Neural cell (in vitro differentiated cells): ENCODE measurements at regions not wholly inside any gene's neighbourhood (a gene's known extent, or its start where the extent isn't known, plus 50 kb on each side); places are given as distances from the start of the nearest gene placed in this dataset.

Source experiments
- H2AFZ ChIP-seq: fragments of 200-600, 300-800 bp; sonication (generic), shearing (Covaris generic); 2 replicates; pipeline ENCODE4 v1.6.0; 2014; ENCODE audit warnings: low read depth, mild to moderate bottlenecking, antibody characterized with exemption, low read length, moderate library complexity
- H3F3A ChIP-seq: fragments of 200-600 bp; shearing (Covaris generic); 2 replicates; pipeline ENCODE4 v1.6.1; 2016; ENCODE audit warnings: mild to moderate bottlenecking, moderate library complexity, mixed read lengths, antibody characterized with exemption, low read length; ENCODE audit not compliant: insufficient read depth, poor library complexity, severe bottlenecking
- H3K27ac ChIP-seq: fragments of 200-600, 300-800 bp; sonication (generic), shearing (Covaris generic); 2 replicates; pipeline ENCODE4 v1.5.1; 2014; ENCODE audit warnings: mild to moderate bottlenecking, low read length, moderate library complexity
- H3K27me3 ChIP-seq: fragments of 300-800, 200-600 bp; sonication (generic), shearing (Covaris generic); 2 replicates; pipeline ENCODE4 v1.6.0; 2014; ENCODE audit warnings: mild to moderate bottlenecking, low read depth, low read length, moderate library complexity; ENCODE audit not compliant: insufficient read depth
- H3K36me3 ChIP-seq: fragments of 300-800, 200-600 bp; sonication (generic), shearing (Covaris generic); 2 replicates; pipeline ENCODE4 v1.5.1; 2014; ENCODE audit warnings: mild to moderate bottlenecking, antibody characterized with exemption, low read length, moderate library complexity; ENCODE audit not compliant: insufficient read depth
- H3K4me2 ChIP-seq: fragments of 300-800, 200-600 bp; sonication (generic), shearing (Covaris generic); 2 replicates; pipeline ENCODE4 v1.6.0; 2014; ENCODE audit warnings: mild to moderate bottlenecking, low read length
- H3K4me3 ChIP-seq: fragments of 300-800, 200-600 bp; sonication (generic), shearing (Covaris generic); 2 replicates; pipeline ENCODE4 v1.5.1; 2014; ENCODE audit warnings: mild to moderate bottlenecking, low read length, moderate library complexity
- H3K79me2 ChIP-seq: fragments of 200-600 bp; shearing (Covaris generic); replicated peaks from 2 replicates; pipeline ENCODE4 v1.6.0; 2014; ENCODE audit warnings: mild to moderate bottlenecking, low read length, moderate library complexity; ENCODE audit not compliant: insufficient read depth
- H3K9ac ChIP-seq: fragments of 300-800, 200-600 bp; sonication (generic), shearing (Covaris generic); 2 replicates; pipeline ENCODE4 v1.6.1; 2016; ENCODE audit warnings: mild to moderate bottlenecking, low read length, mixed read lengths
- H3K9me2 ChIP-seq: fragments of 200-600 bp; shearing (Covaris generic); 2 replicates; pipeline ENCODE4 v1.6.1; 2016; ENCODE audit warnings: mild to moderate bottlenecking, low read length, mixed read lengths; ENCODE audit not compliant: insufficient read depth
- H3K9me3 ChIP-seq: fragments of 200-600, 300-800 bp; sonication (generic), shearing (Covaris generic); 2 replicates; pipeline ENCODE4 v1.6.1; 2016; ENCODE audit warnings: mild to moderate bottlenecking, mixed run types, low read length, moderate library complexity, mixed read lengths
- H4K20me1 ChIP-seq: fragments of 200-600 bp; shearing (Covaris generic); 2 replicates; pipeline ENCODE4 v1.6.1; 2016; ENCODE audit warnings: mild to moderate bottlenecking, mixed run types; ENCODE audit not compliant: insufficient read depth
- EP300 ChIP-seq: fragments of 450-650 bp; conservative IDR thresholded peaks from 2 replicates; pipeline ENCODE4 v1.6.1; 2014; ENCODE audit warnings: antibody characterized with exemption, mild to moderate bottlenecking, moderate library complexity; ENCODE audit not compliant: poor library complexity, severe bottlenecking
- EZH2 ChIP-seq: fragments of 200-600, 300-800 bp; shearing (Covaris generic), sonication (generic); IDR thresholded peaks from 2 replicates; pipeline ENCODE4 v1.6.1; 2014; ENCODE audit warnings: antibody characterized with exemption, low read length, borderline replicate concordance, mild to moderate bottlenecking; ENCODE audit not compliant: insufficient read depth, poor library complexity, severe bottlenecking
- MXI1 ChIP-seq: fragments of 450-650 bp; conservative IDR thresholded peaks from 2 replicates; pipeline ENCODE4 v1.6.1; 2014; ENCODE audit warnings: antibody characterized with exemption, mild to moderate bottlenecking; ENCODE audit not compliant: poor library complexity, severe bottlenecking
- POLR2AphosphoS5 ChIP-seq: IDR thresholded peaks from 2 replicates; pipeline ENCODE4 v1.6.1; 2012
- RAD21 ChIP-seq: fragments of 450-650 bp; conservative IDR thresholded peaks from 2 replicates; pipeline ENCODE4 v1.6.1; 2014; ENCODE audit warnings: antibody characterized with exemption, mild to moderate bottlenecking, moderate library complexity
- SMC3 ChIP-seq: fragments of 450-650 bp; conservative IDR thresholded peaks from 2 replicates; pipeline ENCODE4 v1.6.1; 2014; ENCODE audit warnings: antibody characterized with exemption, mild to moderate bottlenecking, moderate library complexity; ENCODE audit not compliant: poor library complexity
- TAF1 ChIP-seq: IDR thresholded peaks from 2 replicates; pipeline ENCODE4 v1.6.1; 2012; ENCODE audit warnings: low read depth
- TF ChIP-seq, protein P1 (sequence below): fragments of 450-650 bp; IDR thresholded peaks from 2 replicates; pipeline ENCODE4 v1.5.1; 2014; ENCODE audit warnings: antibody characterized with exemption, mild to moderate bottlenecking, moderate library complexity; ENCODE audit not compliant: poor library complexity, severe bottlenecking
- TF ChIP-seq, protein P2 (sequence below): IDR thresholded peaks from 2 replicates; pipeline ENCODE4 v1.6.1; 2012; ENCODE audit warnings: borderline replicate concordance

DNA sequence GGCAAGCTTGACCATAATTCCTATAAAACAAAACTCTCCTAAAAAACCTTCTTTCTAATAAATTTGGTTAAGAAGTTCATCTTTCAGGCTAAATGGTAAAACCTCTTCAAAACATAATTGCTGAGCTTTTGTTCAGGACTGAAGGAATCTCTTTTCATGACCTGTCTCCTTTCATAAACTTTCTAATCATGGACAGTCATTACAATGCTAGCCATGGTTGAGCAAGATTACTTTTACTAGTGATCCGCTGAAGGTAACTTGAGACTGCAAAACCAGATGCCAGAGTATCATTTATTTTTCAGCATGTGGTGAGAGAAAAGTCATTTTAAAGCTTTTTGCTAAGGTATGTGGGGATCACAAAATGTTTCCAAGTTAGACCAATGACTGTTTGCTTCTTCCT, 186.4 kb upstream of the RHOBTB1 start:
- Histone ChIP-seq H3K27me3 (no peaks in the 10 kb centered on the region), H3K27ac (no peak overlapping the region), H3K79me2 (no peaks in the 10 kb centered on the region), H2AFZ (no peak overlapping the region), H3K4me2 (no peak overlapping the region), H3K4me3 (no peak overlapping the region), H3K9me3 (peaks cover 4% of the 10 kb centered on the region), H4K20me1 (no peaks in the 10 kb centered on the region), H3K9ac (no peak overlapping the region), H3K9me2 (no peaks in the 10 kb centered on the region), H3F3A (no peaks in the 10 kb centered on the region), H3K36me3 (no peaks in the 10 kb centered on the region)
- TF ChIP-seq, protein P1, sequence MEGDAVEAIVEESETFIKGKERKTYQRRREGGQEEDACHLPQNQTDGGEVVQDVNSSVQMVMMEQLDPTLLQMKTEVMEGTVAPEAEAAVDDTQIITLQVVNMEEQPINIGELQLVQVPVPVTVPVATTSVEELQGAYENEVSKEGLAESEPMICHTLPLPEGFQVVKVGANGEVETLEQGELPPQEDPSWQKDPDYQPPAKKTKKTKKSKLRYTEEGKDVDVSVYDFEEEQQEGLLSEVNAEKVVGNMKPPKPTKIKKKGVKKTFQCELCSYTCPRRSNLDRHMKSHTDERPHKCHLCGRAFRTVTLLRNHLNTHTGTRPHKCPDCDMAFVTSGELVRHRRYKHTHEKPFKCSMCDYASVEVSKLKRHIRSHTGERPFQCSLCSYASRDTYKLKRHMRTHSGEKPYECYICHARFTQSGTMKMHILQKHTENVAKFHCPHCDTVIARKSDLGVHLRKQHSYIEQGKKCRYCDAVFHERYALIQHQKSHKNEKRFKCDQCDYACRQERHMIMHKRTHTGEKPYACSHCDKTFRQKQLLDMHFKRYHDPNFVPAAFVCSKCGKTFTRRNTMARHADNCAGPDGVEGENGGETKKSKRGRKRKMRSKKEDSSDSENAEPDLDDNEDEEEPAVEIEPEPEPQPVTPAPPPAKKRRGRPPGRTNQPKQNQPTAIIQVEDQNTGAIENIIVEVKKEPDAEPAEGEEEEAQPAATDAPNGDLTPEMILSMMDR: no peak
- TF ChIP-seq EZH2: no peak
- TF ChIP-seq SMC3: no peak
- TF ChIP-seq POLR2AphosphoS5: no peak
- TF ChIP-seq, protein P2, sequence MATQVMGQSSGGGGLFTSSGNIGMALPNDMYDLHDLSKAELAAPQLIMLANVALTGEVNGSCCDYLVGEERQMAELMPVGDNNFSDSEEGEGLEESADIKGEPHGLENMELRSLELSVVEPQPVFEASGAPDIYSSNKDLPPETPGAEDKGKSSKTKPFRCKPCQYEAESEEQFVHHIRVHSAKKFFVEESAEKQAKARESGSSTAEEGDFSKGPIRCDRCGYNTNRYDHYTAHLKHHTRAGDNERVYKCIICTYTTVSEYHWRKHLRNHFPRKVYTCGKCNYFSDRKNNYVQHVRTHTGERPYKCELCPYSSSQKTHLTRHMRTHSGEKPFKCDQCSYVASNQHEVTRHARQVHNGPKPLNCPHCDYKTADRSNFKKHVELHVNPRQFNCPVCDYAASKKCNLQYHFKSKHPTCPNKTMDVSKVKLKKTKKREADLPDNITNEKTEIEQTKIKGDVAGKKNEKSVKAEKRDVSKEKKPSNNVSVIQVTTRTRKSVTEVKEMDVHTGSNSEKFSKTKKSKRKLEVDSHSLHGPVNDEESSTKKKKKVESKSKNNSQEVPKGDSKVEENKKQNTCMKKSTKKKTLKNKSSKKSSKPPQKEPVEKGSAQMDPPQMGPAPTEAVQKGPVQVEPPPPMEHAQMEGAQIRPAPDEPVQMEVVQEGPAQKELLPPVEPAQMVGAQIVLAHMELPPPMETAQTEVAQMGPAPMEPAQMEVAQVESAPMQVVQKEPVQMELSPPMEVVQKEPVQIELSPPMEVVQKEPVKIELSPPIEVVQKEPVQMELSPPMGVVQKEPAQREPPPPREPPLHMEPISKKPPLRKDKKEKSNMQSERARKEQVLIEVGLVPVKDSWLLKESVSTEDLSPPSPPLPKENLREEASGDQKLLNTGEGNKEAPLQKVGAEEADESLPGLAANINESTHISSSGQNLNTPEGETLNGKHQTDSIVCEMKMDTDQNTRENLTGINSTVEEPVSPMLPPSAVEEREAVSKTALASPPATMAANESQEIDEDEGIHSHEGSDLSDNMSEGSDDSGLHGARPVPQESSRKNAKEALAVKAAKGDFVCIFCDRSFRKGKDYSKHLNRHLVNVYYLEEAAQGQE: no peak

DNA sequence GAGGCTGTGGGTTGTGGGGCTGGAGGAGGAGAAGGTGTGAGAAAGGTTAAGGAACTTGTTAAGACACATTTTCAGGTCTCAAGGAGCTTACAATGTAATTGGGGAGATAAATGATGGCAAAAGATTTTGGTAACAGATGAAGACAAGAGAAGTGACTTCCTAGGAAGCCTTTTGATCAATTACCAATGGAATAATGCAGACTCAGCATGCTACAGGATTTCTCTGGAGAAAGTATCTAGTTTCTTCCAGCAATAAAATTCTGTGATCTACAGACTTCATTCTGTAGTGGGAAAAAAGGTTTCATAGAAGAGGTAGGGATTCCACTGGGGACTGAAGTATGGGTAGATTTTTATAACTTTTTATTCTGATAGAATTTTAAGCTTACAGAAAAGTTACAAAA, 184.2 kb upstream of the RHOBTB1 start:
- Histone ChIP-seq H3K27ac (no peak overlapping the region), H4K20me1 (no peaks in the 10 kb centered on the region), H3F3A (no peaks in the 10 kb centered on the region), H3K9ac (no peak overlapping the region), H2AFZ (no peak overlapping the region), H3K36me3 (no peaks in the 10 kb centered on the region), H3K9me3 (peaks cover 4% of the 10 kb centered on the region), H3K4me2 (no peak overlapping the region), H3K9me2 (no peaks in the 10 kb centered on the region), H3K27me3 (no peaks in the 10 kb centered on the region), H3K4me3 (no peak overlapping the region), H3K79me2 (no peaks in the 10 kb centered on the region)
- TF ChIP-seq POLR2AphosphoS5: no peak
- TF ChIP-seq, protein P2: no peak
- TF ChIP-seq SMC3: no peak
- TF ChIP-seq TAF1: no peak
- no peak for TF ChIP-seq EZH2
- TF ChIP-seq EP300: no peak
- TF ChIP-seq, protein P1: no peak
- no peak for TF ChIP-seq RAD21
- TF ChIP-seq MXI1: no peak
